GM19351 (cell line): ENCODE measurements at regions not wholly inside any gene's neighbourhood (a gene's known extent, or its start where the extent isn't known, plus 50 kb on each side); places are given as distances from the start of the nearest gene placed in this dataset.
"Not testable (repeated sequence)": the region's sequence is repeated elsewhere in the genome, so short reads cannot be mapped to it uniquely, and the experiment has no call there.

Source experiments
- ATAC-seq: cut with Tn5 transposase; IDR thresholded peaks from one replicate; pipeline ENCODE4 v1.9.1; 2021; ENCODE audit warnings: mild to moderate bottlenecking, moderate library complexity; ENCODE audit not compliant: unreplicated experiment

DNA sequence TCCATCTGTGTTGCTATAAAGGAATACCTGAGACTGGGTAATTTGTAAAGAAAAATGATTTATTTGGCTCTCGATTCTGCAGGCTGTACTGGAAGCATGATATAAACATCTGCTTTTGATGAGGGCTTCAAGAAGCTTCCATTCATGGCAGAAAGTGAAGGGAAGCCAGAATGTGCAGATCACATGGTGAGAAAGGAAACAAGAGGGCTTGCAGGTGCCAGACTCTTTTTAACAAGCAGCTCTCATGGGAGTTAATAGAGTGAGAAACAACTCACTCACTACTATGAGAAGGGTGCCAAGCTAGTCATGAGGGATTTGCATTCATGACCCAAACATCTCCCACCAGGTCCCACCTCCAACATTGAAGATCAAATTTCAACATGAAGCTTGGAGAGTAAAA lies 247.2 kb downstream of the ZIC4 start:
- ATAC-seq = no peak

- ATAC-seq = no peak
Measured at GRCh38 chr3:147157631-147158030, 248.7 kb downstream of the ZIC4 start.

DNA sequence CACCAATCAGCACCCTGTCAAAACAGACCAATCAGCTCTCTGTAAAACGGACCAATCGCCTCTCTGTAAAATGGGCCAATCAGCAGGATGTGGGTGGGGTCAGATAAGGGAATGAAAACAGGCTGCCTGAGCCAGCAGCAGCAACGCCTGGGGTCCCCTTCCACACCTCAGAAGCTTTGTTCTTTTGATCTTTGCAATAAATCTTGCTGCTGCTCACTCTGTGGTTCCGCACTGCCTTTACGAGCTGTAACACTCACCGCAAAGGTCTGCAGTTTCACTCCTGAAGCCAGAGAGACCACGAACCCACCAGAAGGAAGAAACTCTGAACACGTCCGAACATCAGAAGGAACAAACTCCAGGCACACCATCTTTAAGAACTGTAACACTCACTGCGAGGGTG lies 251.4 kb downstream of the ZIC4 start:
- not testable (repeated sequence) for ATAC-seq

DNA sequence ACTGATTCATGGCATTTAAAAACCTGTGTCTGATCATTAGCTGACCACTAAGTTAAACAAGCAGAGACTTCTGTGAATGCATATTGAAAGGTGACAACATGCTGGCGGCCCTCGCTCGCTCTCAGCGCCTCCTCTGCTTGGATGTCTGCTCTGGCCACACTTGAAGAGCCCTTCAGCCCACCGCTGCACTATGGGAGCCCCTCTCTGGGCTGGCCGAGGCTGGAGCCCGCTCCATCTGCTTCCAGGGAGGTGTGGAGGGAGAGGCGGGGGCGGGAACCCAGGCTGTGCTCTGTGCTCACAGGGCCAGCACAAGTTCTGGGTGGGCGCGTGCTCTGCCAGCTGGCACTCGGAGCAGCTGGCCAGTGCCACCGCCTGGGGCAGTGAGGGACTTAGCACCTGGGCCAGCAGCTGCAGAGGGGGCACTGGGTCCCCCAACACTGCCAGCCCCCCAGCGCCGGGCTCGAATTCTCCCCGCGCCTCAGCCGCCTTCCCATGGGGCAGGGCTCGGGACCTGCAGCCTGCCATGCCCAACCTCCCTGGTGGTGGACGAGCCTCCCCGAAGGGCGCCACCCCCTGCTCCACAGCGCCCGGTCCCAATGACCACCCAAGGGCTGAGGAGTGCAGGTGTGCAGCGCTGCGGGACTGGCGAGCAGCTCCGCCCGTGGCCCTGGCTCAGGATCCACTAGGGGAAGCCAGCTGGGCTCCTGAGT lies 252.4 kb downstream of the ZIC4 start:
- ATAC-seq = no peak

- no peak for ATAC-seq
Measured at GRCh38 chr3:147152476-147152875, 253.9 kb downstream of the ZIC4 start.

DNA sequence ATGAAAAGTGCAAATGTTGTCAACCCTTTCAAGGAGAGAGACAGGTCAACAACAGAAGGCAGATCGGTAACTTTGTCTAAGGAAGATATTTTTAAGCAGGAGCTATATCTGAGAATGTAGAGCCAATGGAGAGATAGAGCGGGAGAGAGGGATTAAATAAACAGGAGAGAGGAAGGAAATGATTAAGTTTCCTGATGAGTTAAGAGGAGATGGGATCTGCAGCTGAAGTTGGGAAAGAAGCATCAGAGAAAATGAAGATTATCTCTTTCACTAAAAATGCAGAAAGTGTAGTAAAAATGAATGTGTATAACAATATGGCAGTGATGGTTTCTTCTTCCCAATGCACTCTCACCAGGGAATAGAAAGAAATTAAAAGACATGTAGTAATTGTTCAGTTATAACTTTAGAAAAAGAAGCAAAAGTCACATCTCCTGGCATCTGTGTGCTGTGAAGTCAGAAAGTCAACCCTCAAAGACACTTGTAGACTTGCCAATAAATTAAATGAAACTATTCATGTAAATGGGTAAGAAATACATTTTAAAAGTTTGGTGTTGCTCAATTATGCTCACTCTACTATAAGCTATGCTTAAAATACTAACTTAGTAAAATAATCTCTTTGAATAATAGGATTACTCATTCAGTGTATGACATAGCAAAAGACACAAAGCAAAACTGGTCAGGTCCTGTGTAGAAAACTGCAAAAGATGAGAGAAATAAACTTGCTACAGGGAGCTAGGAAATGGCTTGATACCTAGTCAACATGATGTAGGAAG lies 264.6 kb downstream of the ZIC4 start:
- ATAC-seq = no peak

GRCh38 chr3:147139341-147139740 lies 267.0 kb downstream of the ZIC4 start:
- no peak for ATAC-seq

GRCh38 chr3:147132168-147132567 lies 274.2 kb downstream of the ZIC4 start:
- no peak for ATAC-seq

- ATAC-seq = no peak
Measured at GRCh38 chr3:147130461-147130860, 275.9 kb downstream of the ZIC4 start.

GRCh38 chr3:147129665-147130064 lies 276.7 kb downstream of the ZIC4 start:
- ATAC-seq = no peak

GRCh38 chr3:147122350-147122749 lies 284.0 kb downstream of the ZIC4 start:
- no peak for ATAC-seq

DNA sequence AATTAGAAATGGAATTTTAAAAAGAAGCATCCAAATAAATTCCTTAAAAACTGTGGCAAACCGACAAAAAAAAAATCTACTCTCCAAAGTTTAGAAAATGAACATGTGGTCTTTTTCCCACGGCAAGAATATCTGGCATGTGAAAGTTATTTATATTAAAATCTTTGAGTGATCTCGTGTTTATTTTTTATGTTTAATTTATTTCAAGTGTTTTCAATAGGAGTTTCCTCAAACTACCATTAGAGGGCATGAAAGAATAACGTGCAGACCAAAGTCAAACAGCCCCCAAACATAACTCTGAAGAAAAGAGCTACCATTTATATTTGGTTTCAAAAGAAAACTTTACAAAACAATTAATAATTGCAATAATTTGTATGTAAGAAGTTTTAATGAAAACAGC lies 286.4 kb downstream of the ZIC4 start:
- ATAC-seq = no peak

DNA sequence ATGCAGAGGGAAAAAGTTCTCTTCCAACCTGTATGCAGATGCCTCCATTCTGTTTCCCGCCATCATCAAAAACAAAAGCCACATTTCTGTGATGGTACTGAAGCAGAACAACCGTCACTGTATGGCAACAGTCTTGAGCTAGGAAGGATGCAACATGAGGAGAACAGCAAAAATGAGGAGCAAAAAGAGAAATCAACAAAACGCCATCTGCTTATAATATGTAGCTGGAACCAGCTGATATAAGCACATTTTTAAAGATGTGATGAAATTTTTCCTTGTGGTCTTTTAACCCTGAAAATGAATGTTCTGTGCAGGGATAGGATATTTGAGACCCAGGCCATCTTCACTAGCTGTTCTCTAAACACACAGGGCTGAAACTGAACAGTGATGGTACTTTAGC lies 287.0 kb downstream of the ZIC4 start:
- no peak for ATAC-seq

DNA sequence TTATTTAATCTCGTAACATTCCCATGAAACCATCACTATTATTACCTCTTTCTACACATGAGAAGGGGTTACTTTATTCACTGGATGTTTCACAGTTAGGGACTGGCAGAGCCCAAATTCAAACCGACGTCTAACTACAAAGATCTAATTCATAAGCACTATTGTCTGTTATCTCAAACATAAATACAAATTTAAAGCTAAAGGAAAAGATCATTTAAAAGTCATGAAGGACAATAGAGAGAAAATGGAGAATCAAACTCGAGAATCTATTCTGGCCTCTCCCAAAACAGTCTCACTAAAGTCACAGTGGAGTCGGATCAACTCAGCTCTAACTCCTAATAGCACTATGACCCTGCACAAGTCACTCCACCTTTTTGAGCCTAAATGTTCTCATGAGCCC lies 287.7 kb downstream of the ZIC4 start:
- ATAC-seq = no peak

DNA sequence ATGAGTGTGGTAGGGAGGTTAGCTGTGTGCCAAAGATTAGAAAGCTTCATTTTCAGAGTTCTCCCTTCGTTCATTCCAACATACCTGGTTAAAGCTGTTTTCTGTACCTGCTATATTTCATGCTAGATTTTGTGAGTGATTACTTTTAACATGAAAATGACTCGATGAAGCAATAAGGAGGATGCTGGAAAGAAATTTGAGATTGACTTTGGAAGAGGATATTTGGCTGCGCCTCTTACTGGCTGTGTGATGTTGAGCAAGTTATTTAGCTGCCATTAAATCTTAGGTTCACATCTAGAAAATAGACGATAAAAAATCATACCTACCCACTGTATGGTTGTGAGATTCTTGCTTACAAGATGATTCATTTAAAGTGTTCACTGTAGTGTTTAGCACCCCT lies 288.7 kb downstream of the ZIC4 start:
- no peak for ATAC-seq

DNA sequence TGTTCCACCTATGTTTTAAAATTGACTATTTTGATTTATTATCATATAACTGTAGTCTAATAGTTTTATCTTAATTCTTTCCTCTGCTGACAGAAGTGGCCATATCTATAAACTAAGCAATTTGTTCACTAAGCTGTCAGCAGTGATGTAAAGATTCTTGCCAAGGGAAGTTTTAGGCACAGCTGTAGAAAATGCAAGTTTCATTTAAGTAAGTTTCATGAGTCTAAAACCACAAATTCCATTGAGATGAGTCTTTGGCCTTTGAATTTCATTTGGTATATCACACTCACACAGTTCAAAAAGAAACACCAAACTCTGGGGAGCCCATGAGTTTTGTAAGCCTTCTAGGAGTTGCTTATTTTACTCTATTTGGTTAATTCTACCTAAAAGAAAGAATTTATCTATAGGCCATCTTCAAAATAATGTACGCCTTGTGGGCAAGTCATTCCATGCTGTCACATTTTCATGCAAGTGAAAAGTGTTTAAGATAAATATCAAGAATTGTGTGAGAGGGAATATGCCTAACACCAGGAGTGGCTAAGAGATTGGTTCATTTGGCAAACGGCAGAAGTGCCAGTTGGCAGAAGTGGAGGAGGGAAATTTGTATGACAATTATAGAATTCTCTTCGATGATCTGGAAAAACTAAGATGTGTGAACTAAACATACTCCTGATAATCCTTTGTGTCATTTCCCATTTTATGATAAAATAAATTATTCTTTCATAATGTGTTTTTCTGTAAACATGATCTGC lies 292.9 kb downstream of the ZIC4 start:
- no peak for ATAC-seq

GRCh38 chr3:147099076-147099475 lies 307.3 kb downstream of the ZIC4 start:
- ATAC-seq = no peak

GRCh38 chr3:147090461-147090860 lies 315.9 kb downstream of the ZIC4 start:
- ATAC-seq = no peak

GRCh38 chr3:147089286-147089685 lies 317.1 kb downstream of the ZIC4 start:
- no peak for ATAC-seq

DNA sequence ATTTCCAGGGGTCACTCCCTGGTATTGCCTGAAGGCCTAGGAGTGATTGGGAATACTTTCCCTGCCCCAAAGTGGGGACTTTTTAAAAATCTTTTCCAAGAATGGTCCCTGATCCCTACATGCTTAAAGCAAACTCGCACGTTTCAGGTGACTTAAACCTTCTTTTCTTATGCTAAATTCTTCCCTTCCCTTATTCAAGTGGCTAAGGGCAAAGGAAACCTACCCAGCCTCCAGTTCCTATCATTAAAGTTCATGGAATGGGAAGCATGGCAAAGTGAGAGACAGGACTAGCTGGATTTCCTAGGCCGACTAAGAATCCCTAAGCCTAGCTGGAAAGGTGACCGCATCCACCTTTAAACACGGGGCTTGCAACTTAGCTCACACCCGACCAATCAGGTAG lies 346.8 kb downstream of the ZIC4 start:
- not testable (repeated sequence) for ATAC-seq

- no peak for ATAC-seq
Measured at GRCh38 chr3:147049821-147050220, 356.5 kb downstream of the ZIC4 start.

DNA sequence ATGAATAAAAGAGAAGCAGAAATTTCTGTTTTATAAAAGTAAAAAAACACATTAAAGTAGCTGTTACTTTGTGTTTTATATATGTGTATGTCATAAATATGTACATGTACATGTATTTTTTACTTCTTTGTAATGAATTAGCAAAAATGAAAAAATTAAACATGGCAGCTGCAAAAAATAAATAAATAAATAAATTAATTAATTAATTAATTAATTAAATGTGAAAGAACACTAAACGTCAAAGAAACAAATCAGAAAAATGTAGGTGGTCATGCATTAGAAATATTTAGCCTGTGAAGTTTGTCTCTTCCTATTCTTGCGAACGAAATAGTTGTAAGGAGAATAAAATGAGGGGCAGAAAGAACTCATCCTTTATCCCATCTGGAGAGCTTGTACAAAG lies 357.0 kb downstream of the ZIC4 start:
- ATAC-seq = no peak
